HL-60 (cell line): ENCODE measurements at regions not wholly inside any gene's neighbourhood (a gene's known extent, or its start where the extent isn't known, plus 50 kb on each side); places are given as distances from the start of the nearest gene placed in this dataset.

ENCODE experiments used
- DNase-seq, 2 experiments: peaks; one replicate each; pipeline ENCODE4 v3.0.0-alpha.2; 2010 to 2020; ENCODE audit warnings: low read depth in 1 of 2, low spot score in 1 of 2
- H3K27ac ChIP-seq: fragments of 250-450 bp; sonication (Bioruptor Pico); replicated peaks from 2 replicates; pipeline ENCODE4 v1.5.1; 2020; ENCODE audit warnings: mild to moderate bottlenecking, moderate library complexity
- H3K27me3 ChIP-seq: fragments of 250-450 bp; sonication (Bioruptor Pico); 2 replicates; pipeline ENCODE4 v1.5.1; 2021; ENCODE audit warnings: mild to moderate bottlenecking, moderate library complexity; ENCODE audit not compliant: insufficient read depth, poor library complexity, severe bottlenecking
- H3K4me3 ChIP-seq: replicated peaks from 2 replicates; pipeline ENCODE4 v1.5.1; 2011; ENCODE audit warnings: mild to moderate bottlenecking, control low read depth, low read length; ENCODE audit not compliant: insufficient read depth
- GABPA ChIP-seq: IDR thresholded peaks from 2 replicates; pipeline ENCODE4 v1.6.1; 2012; ENCODE audit warnings: low read depth
- POLR2AphosphoS5 ChIP-seq: IDR thresholded peaks from 2 replicates; pipeline ENCODE4 v1.6.1; 2012; ENCODE audit warnings: low read depth
- REST ChIP-seq: IDR thresholded peaks from 2 replicates; pipeline ENCODE4 v1.6.1; 2012; ENCODE audit warnings: low read depth; ENCODE audit not compliant: insufficient replicate concordance
- SPI1 ChIP-seq: IDR thresholded peaks from 2 replicates; pipeline ENCODE4 v1.6.1; 2012; ENCODE audit warnings: low read depth, mild to moderate bottlenecking, borderline replicate concordance
- TF ChIP-seq, protein P1 (sequence below): IDR thresholded peaks from one replicate; pipeline ENCODE4 v1.5.1; 2011; ENCODE audit warnings: low read length, control low read depth, inconsistent platforms; ENCODE audit not compliant: insufficient read depth

GRCh38 chr14:87115234-87115633, 877.7 kb downstream of the GALC start:
- no peak for DNase-seq
- TF ChIP-seq, protein P1, sequence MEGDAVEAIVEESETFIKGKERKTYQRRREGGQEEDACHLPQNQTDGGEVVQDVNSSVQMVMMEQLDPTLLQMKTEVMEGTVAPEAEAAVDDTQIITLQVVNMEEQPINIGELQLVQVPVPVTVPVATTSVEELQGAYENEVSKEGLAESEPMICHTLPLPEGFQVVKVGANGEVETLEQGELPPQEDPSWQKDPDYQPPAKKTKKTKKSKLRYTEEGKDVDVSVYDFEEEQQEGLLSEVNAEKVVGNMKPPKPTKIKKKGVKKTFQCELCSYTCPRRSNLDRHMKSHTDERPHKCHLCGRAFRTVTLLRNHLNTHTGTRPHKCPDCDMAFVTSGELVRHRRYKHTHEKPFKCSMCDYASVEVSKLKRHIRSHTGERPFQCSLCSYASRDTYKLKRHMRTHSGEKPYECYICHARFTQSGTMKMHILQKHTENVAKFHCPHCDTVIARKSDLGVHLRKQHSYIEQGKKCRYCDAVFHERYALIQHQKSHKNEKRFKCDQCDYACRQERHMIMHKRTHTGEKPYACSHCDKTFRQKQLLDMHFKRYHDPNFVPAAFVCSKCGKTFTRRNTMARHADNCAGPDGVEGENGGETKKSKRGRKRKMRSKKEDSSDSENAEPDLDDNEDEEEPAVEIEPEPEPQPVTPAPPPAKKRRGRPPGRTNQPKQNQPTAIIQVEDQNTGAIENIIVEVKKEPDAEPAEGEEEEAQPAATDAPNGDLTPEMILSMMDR = no peak
- TF ChIP-seq GABPA (no peak), REST (no peak), SPI1 (no peak), POLR2AphosphoS5 (no peak)
- Histone ChIP-seq H3K27ac (no peak overlapping the region), H3K27me3 (no peaks in the 10 kb centered on the region), H3K4me3 (no peak overlapping the region)

DNA sequence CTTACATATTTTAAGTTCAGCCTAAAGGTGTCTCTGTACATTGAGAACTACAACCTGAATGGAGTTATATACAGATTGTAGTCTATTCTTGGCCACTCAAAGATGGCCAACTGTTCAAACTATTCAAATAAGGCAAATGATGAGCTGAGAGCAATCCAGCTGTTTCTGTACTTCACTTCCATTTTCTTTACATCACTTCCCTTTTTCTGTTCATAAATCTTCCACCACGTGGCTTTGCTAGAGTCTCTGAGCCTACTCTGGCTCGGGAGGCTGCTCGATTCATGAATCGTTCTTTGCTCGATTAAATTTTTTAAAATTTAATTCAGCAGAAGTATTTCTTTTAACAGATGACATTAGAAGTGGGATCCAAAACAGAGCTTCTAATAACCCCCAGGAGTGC, 879.7 kb downstream of the GALC start:
- no peak for DNase-seq
- Histone ChIP-seq H3K27me3 (no peaks in the 10 kb centered on the region), H3K4me3 (no peak overlapping the region), H3K27ac (no peak overlapping the region)
- no peak for TF ChIP-seq GABPA
- peak; percentile 60; the same call in 1 of the 2 replicates for TF ChIP-seq SPI1
- no peak for TF ChIP-seq REST

GRCh38 chr14:87111741-87112140, 881.2 kb downstream of the GALC start:
- no peak overlapping the region for H3K27ac ChIP-seq
- no peak for DNase-seq
- TF ChIP-seq GABPA (no peak), POLR2AphosphoS5 (no peak), REST (no peak), SPI1 (no peak)
- TF ChIP-seq, protein P1 = no peak

GRCh38 chr14:87111126-87111525, 881.9 kb downstream of the GALC start:
- Histone ChIP-seq H3K27ac (no peak overlapping the region), H3K27me3 (no peaks in the 10 kb centered on the region), H3K4me3 (no peak overlapping the region)
- TF ChIP-seq, protein P1 = no peak
- TF ChIP-seq REST (no peak), SPI1 (no peak), GABPA (no peak), POLR2AphosphoS5 (no peak)
- DNase-seq = no peak

More at GRCh38 chr14:87111741-87112140, 881.2 kb downstream of the GALC start:
- Histone ChIP-seq H3K4me3 (no peak overlapping the region), H3K27me3 (no peaks in the 10 kb centered on the region)
